ENCODE measurements at regions not wholly inside any gene's neighbourhood (a gene's known extent, or its start where the extent isn't known, plus 50 kb on each side); places are given as distances from the start of the nearest gene placed in this dataset.
"Not testable (repeated sequence)": the region's sequence is repeated elsewhere in the genome, so short reads cannot be mapped to it uniquely, and the experiment has no call there.

- no peak overlapping the region for H3K4me3 ChIP-seq (ENCODE audit: low read depth, low read length)
These were observed 258.6 kb downstream of the STIM2 start for GRCh38 chr4:27119239-27119638.

DNA sequence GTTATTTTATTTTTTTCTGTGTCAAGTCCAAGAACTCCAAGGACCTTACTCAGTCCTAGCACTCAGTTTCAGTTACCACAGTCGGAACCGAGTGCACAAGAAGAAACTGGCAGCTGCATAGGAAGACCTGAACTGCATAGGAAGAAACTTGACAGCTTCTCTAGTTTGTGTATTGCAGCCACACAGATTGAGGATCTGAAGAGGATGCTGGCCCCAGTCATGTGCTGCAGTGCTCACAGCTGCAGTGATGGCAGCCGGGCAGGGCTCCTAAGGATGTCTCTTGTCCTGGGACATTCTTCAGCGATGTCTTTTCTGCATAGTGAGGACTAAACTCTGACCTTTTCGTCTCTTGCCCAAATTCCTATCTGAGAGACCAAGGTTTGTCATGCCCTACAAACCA lies 261.2 kb downstream of the STIM2 start:
- no peak overlapping the region for H3K4me3 ChIP-seq (ENCODE audit: low read depth, low read length)

DNA sequence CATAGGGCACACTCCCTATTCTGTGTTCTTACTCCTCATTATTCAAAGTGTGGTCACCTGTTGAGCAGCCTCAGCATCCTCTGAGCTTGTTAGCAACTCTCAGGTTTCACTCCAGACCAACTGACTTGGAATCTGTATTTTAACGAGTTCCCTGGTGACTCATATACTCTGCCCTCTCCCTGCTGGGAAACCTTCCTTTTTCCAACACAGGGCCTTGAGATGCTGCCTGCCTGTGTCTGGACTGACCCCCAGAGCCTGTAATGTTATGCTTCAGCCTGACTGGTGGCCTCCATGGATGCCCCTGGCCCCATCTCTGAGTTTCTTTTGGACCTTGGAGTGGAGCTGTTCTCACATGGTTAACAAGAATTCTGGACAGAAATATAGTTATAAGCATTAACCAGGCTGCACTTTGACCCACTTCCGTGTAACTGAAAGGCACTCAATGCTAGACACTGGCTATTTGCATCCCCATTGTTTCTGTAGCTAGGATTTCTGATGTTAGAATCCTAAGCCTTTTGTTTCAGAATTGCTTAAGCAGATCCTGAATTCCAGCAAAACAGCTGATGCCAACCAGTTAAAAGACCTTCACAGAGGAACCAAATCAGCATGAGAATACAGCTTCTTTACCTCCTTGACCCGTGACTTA lies 262.6 kb downstream of the STIM2 start:
- H3K4me3 ChIP-seq (ENCODE audit: low read depth, low read length): no peak overlapping the region

DNA sequence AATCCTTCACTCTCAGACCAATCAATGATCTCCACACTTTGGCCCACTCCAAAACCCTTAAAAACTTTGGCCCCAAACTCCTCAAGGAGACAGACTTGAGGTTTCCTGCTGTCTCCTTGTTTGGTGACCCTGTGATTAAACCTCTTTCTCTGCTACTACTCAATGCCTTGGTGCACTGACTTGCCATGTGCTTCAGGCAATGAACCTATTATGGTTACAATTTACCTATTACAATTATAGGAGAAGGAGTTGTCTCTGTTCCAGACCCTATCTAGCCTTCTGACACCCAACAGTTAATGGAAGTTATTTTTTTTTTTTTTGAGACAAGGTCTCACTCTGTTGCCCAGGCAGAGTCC lies 263.1 kb downstream of the STIM2 start:
- no peak overlapping the region for H3K4me3 ChIP-seq (ENCODE audit: low read depth, low read length)

DNA sequence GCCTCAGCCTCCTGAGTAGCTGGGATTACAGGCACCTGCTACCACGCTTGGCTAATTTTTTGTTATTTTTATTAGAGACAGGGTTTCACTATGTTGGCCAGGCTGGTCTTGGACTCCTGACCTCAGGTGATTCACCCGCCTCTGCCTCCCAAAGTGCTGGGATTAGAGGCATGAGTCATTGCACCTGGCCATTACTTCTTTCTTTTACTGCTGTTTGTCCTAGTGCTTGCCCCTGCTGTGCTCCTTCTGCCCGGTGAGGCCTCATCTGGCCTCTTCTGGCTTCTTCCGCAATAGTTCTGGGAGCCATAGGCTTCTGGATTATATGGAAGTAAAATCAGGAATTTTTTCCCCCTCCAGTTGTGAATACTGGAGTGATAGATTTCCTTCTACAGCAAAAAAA lies 266.3 kb downstream of the STIM2 start:
- H3K4me3 ChIP-seq (ENCODE audit: low read depth, low read length): not testable (repeated sequence)

- H3K4me3 ChIP-seq (ENCODE audit: low read depth, low read length): no peak overlapping the region
These were observed 267.8 kb downstream of the STIM2 start for GRCh38 chr4:27128443-27128842.

DNA sequence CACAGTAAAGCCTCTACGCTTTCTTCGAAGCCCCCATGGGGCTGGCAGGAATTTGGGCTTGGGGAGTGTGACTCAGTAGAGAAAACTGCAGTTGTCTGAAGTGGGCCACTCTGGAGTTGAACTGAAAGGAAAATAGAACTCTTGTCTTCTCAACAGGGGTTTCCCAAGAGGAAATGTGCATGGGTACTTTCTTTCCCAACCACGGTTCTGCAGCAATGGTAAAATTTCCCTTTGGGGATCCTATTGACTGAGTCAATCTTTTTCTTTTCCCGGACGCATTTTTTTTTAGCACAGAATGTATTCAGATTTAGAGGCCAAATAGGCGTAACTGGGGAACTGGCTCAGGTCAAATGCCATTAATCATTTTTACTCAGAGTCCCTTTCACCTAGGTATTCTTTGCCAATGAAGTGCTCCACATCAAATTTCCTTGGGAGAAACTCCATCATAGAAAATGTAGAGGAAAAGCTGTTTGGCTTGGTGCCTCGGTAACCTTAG lies 269.3 kb downstream of the STIM2 start:
- no peak overlapping the region for H3K4me3 ChIP-seq (ENCODE audit: low read depth, low read length)

GRCh38 chr4:27132497-27132896 lies 271.9 kb downstream of the STIM2 start:
- no peak overlapping the region for H3K4me3 ChIP-seq (ENCODE audit: low read depth, low read length)

GRCh38 chr4:27140486-27140885 lies 279.8 kb downstream of the STIM2 start:
- H3K4me3 ChIP-seq (ENCODE audit: low read depth, low read length): no peak overlapping the region

GRCh38 chr4:27141530-27141929 lies 280.9 kb downstream of the STIM2 start:
- no peak overlapping the region for H3K4me3 ChIP-seq (ENCODE audit: low read depth, low read length)

DNA sequence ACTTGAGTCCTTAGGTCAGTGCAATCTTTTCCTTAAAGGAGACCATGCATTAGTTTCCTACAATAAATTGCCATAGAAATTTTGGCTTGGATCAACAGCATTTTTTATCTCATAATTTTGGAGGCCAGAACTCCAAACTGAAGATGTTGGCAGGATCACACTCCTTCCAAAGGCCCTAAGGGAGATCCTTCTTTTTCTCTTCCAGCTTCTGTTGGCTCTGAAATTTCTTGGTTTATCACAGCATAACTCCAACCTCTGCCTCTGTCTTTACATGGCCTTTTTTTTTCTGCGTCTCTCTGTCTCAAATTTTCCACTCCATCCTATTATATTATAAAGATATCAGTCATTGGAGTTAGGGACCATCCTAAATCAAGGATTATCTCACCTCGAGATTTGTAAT lies 282.2 kb downstream of the STIM2 start:
- H3K4me3 ChIP-seq (ENCODE audit: low read depth, low read length): no peak overlapping the region

DNA sequence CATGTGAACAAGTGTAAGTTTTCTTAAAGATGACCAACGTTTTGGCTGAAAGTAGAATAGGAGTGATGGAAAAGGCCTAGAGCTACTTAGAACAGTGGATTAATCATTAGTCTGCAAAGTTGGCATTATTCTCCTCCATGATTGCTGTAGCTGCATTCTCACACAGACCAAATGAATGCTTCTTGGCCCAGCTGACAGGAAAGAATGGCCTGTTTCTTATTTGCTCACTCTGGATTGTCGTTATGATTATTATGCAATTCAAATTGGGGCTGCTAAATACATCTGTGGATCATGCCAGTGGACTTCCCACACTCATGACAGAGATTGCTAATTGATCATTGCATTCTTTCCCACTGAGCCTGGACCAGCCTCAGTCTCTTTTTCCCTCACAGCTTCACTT lies 285.0 kb downstream of the STIM2 start:
- no peak overlapping the region for H3K4me3 ChIP-seq (ENCODE audit: low read depth, low read length)

GRCh38 chr4:27148211-27148895 lies 287.7 kb downstream of the STIM2 start:
- H3K4me3 ChIP-seq (ENCODE audit: low read depth, low read length): no peak overlapping the region

GRCh38 chr4:27149541-27150212 lies 289.0 kb downstream of the STIM2 start:
- H3K4me3 ChIP-seq (ENCODE audit: low read depth, low read length): no peak overlapping the region

GRCh38 chr4:27152703-27153102 lies 292.1 kb downstream of the STIM2 start:
- H3K4me3 ChIP-seq (ENCODE audit: low read depth, low read length): no peak overlapping the region

- H3K4me3 ChIP-seq (ENCODE audit: low read depth, low read length): no peak overlapping the region
These were observed 294.1 kb downstream of the STIM2 start for GRCh38 chr4:27154706-27155105.

GRCh38 chr4:27161191-27161590 lies 300.6 kb downstream of the STIM2 start:
- H3K4me3 ChIP-seq (ENCODE audit: low read depth, low read length): no peak overlapping the region

- H3K4me3 ChIP-seq (ENCODE audit: low read depth, low read length): no peak overlapping the region
These were observed 308.1 kb downstream of the STIM2 start for GRCh38 chr4:27168783-27169182.

DNA sequence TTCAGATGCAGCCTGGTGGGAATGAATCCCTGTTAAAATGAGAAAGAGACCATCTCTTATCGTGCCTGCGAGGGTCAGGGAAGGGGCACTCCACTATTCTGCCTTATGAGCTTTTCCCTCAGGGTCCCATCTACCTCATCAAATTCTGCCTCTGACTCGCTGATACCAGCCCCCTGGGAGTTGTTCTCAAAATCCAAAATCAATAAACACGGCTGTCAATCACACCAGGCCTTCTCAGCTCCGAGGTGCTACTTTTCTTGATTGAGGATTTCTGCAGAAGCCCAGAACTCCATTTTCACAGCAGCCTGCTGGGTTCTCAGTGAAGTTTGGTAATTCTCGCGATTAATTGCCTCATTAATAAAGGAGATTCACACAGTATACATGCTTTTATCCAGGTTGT lies 312.6 kb downstream of the STIM2 start:
- no peak overlapping the region for H3K4me3 ChIP-seq (ENCODE audit: low read depth, low read length)

GRCh38 chr4:27176400-27176799 lies 315.8 kb downstream of the STIM2 start:
- no peak overlapping the region for H3K4me3 ChIP-seq (ENCODE audit: low read depth, low read length)

DNA sequence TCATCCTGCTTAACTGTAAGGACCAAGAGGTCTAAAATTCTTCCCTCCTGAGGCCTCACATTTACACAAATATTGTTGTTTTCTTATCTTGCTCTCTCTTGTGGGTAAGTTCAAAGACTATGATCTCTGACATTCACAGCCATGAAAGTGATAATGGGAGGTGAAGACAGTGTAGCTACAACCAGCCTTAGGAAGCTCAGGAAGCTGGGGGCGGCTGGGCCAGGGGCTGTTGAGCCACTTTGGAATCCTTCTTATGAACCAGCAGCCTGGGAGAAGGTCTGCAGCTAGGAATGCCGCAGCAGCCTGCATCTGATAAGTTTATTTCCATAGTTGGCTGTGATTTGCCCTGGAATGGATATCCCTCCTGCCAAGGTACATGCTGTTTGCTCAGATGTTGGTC lies 316.2 kb downstream of the STIM2 start:
- H3K4me3 ChIP-seq (ENCODE audit: low read depth, low read length): no peak overlapping the region

- H3K4me3 ChIP-seq (ENCODE audit: low read depth, low read length): no peak overlapping the region
These were observed 317.4 kb downstream of the STIM2 start for GRCh38 chr4:27178061-27178460.
